ENCODE measurements at regions not wholly inside any gene's neighbourhood (a gene's known extent, or its start where the extent isn't known, plus 50 kb on each side); places are given as distances from the start of the nearest gene placed in this dataset.

- TF ChIP-seq CTCF (IDR thresholded peaks at IDR 0.05; ENCODE audit: insufficient read depth in 1 of 2, low read depth in 1 of 2, low read length in 1 of 2, severe bottlenecking in 1 of 2, unreplicated experiment in 1 of 2) = no peak
- BruUV-seq (replicated peaks) = no TSS peak
- Mint-ChIP-seq H3K4me1 (ENCODE audit: low read depth, unreplicated experiment) (no peaks in the 10 kb centered on the region), H3K27me3 (ENCODE audit: insufficient read depth, unreplicated experiment) (no peaks in the 10 kb centered on the region), H3K4me3 (ENCODE audit: unreplicated experiment) (no peak overlapping the region), H3K9me3 (ENCODE audit: unreplicated experiment) (no peaks in the 10 kb centered on the region), H3K27ac (ENCODE audit: unreplicated experiment) (no peak overlapping the region), H3K36me3 (ENCODE audit: insufficient read depth, unreplicated experiment) (no peaks in the 10 kb centered on the region)
- Histone ChIP-seq H3K27me3 (replicated peaks; ENCODE audit: control insufficient read depth, insufficient read depth, low read length) (no peaks in the 10 kb centered on the region), H3K4me3 (ENCODE audit: low read depth, low read length) (no peak overlapping the region), H3K9me3 (peaks cover 5% of the 10 kb centered on the region; the same call in 1 of the 2 replicates), H3K4me1 (no peaks in the 10 kb centered on the region), H3K36me3 (ENCODE audit: control insufficient read depth, insufficient read depth, low read length) (no peaks in the 10 kb centered on the region)
- DNase-seq = no peak
- CTCF ChIA-PET = interaction anchor here (1.2 kb wide), 1 partner anchor 13 kb away, joined by 8 read pairs; no protein-coding TSS in a partner anchor
- intact Hi-C loops (cut with micrococcal nuclease; ENCODE audit: unreplicated experiment) = no loop called here
- POLR2A ChIA-PET = no interaction called here
These were observed 350.5 kb upstream of the NPSR1 start for GRCh38 chr7:34307540-34307939.

- intact Hi-C loops (cut with micrococcal nuclease; ENCODE audit: unreplicated experiment) = no loop called here
- ChIA-PET CTCF (interaction anchor here (1.0 kb wide), 1 partner anchor 12 kb away, joined by 3 read pairs; no protein-coding TSS in a partner anchor), POLR2A (no interaction called here)
- Mint-ChIP-seq H3K27ac (ENCODE audit: unreplicated experiment) (no peak overlapping the region), H3K27me3 (ENCODE audit: insufficient read depth, unreplicated experiment) (no peaks in the 10 kb centered on the region), H3K4me1 (ENCODE audit: low read depth, unreplicated experiment) (no peaks in the 10 kb centered on the region), H3K36me3 (ENCODE audit: insufficient read depth, unreplicated experiment) (no peaks in the 10 kb centered on the region), H3K4me3 (ENCODE audit: unreplicated experiment) (no peak overlapping the region), H3K9me3 (ENCODE audit: unreplicated experiment) (no peaks in the 10 kb centered on the region)
- no peaks in the 10 kb centered on the region for H3K27me3 ChIP-seq (replicated peaks; ENCODE audit: control insufficient read depth, insufficient read depth, low read length)
- no TSS peak for BruUV-seq (replicated peaks)
- no peak for DNase-seq
- TF ChIP-seq CTCF (IDR thresholded peaks at IDR 0.05; ENCODE audit: insufficient read depth in 1 of 2, low read depth in 1 of 2, low read length in 1 of 2, severe bottlenecking in 1 of 2, unreplicated experiment in 1 of 2) = no peak
- peaks cover 8% of the 10 kb centered on the region; the same call in 1 of the 2 replicates for H3K9me3 ChIP-seq
- H3K4me1 ChIP-seq = no peaks in the 10 kb centered on the region
- H3K4me3 ChIP-seq (ENCODE audit: low read depth, low read length) = no peak overlapping the region
- no peaks in the 10 kb centered on the region for H3K36me3 ChIP-seq (ENCODE audit: control insufficient read depth, insufficient read depth, low read length)
These were observed 349.4 kb upstream of the NPSR1 start for GRCh38 chr7:34308595-34308994.

DNA sequence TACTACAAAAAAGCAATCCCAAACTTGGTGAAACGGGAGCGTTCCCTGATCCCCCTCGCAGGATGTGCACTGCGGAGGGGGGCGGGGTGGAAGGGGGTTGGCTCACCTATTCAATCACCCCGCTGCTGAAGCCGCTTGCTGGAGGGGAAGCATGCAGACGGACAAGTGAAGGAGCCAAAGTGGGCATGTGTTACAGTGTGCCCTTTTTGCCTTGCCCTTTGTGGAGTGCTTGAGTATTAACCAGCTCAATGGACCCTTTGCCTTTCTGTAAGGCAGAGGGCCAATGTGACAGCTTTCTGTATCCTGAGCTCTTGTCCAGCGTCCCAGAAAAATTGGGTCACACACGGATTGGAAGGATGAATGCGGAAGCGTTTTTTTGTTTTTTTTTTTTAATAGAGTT, 348.9 kb upstream of the NPSR1 start:
- H3K27me3 ChIP-seq (replicated peaks; ENCODE audit: control insufficient read depth, insufficient read depth, low read length) = no peaks in the 10 kb centered on the region
- H3K9me3 ChIP-seq = peaks cover 8% of the 10 kb centered on the region; the same call in 1 of the 2 replicates
- Mint-ChIP-seq H3K4me3 (ENCODE audit: unreplicated experiment) (no peak overlapping the region), H3K27ac (ENCODE audit: unreplicated experiment) (no peak overlapping the region), H3K27me3 (ENCODE audit: insufficient read depth, unreplicated experiment) (no peaks in the 10 kb centered on the region), H3K9me3 (ENCODE audit: unreplicated experiment) (no peaks in the 10 kb centered on the region), H3K4me1 (ENCODE audit: low read depth, unreplicated experiment) (no peaks in the 10 kb centered on the region), H3K36me3 (ENCODE audit: insufficient read depth, unreplicated experiment) (no peaks in the 10 kb centered on the region)
- no peak for DNase-seq
- TF ChIP-seq CTCF (IDR thresholded peaks at IDR 0.05; ENCODE audit: insufficient read depth in 1 of 2, low read depth in 1 of 2, low read length in 1 of 2, severe bottlenecking in 1 of 2, unreplicated experiment in 1 of 2) = no peak
- CTCF ChIA-PET = interaction anchor here (1.0 kb wide), 1 partner anchor 11 kb away, joined by 3 read pairs; no protein-coding TSS in a partner anchor
- BruUV-seq (replicated peaks) = no TSS peak
- intact Hi-C loops (cut with micrococcal nuclease; ENCODE audit: unreplicated experiment) = no loop called here
- no peak overlapping the region for H3K4me3 ChIP-seq (ENCODE audit: low read depth, low read length)
- no peaks in the 10 kb centered on the region for H3K36me3 ChIP-seq (ENCODE audit: control insufficient read depth, insufficient read depth, low read length)
- POLR2A ChIA-PET = no interaction called here
- H3K4me1 ChIP-seq = no peaks in the 10 kb centered on the region
